HEK293 (cell line): ENCODE measurements at regions not wholly inside any gene's neighbourhood (a gene's known extent, or its start where the extent isn't known, plus 50 kb on each side); places are given as distances from the start of the nearest gene placed in this dataset.

ENCODE experiments used
- CTCF ChIA-PET: fragments of 350-600 bp; formaldehyde crosslinking; extraction: SDS; loops from one replicate; lab custom pipeline; 2021; ENCODE audit warnings: antibody characterized with exemption; lab: Yijun Ruan, JAX
- POLR2A ChIA-PET: fragments of 300-600 bp; formaldehyde crosslinking; extraction: SDS; loops from one replicate; lab custom pipeline; 2020; ENCODE audit warnings: antibody characterized with exemption, inconsistent platforms; lab: Yijun Ruan, JAX
- H3K27ac ChIP-seq: fragments of 200-500 bp; sonication (Bioruptor generic); 2 replicates; pipeline ENCODE4 v1.5.1; 2014; ENCODE audit warnings: low read depth, low read length, control low read depth, inconsistent platforms; ENCODE audit errors: extremely low read depth
- H3K36me3 ChIP-seq, 2 experiments: fragments of 200-500 bp in 1 of 2; sonication (Bioruptor generic) in 1 of 2; 1 replicate in 1 of 2; 2 replicates in 1 of 2; pipeline ENCODE4 v1.5.1; 2014 to 2017; ENCODE audit warnings: inconsistent platforms in 2 of 2, low read length in 2 of 2; ENCODE audit not compliant: control insufficient read depth in 2 of 2, insufficient read depth in 1 of 2
- H3K4me1 ChIP-seq: fragments of 200-500 bp; sonication (Bioruptor generic); 2 replicates; pipeline ENCODE4 v1.5.1; 2014; ENCODE audit warnings: mild to moderate bottlenecking, low read length, inconsistent platforms; ENCODE audit not compliant: control insufficient read depth, insufficient read depth
- H3K4me3 ChIP-seq: 2 replicates; pipeline ENCODE4 v1.5.1; 2011; ENCODE audit warnings: low read depth, mild to moderate bottlenecking, control low read depth, low read length, moderate library complexity
- H3K9me3 ChIP-seq: fragments of 200-500 bp; sonication (Bioruptor generic); 2 replicates; pipeline ENCODE4 v1.5.1; 2014; ENCODE audit warnings: low read depth, low read length, inconsistent platforms; ENCODE audit not compliant: control insufficient read depth, insufficient read depth
- OSR2 ChIP-seq: fragments of 450-650 bp; formaldehyde crosslinking; IDR thresholded peaks from 2 replicates; pipeline ENCODE4 v1.5.1; 2016; ENCODE audit warnings: missing biosample characterization, missing genetic modification characterization
- RBAK ChIP-seq: fragments of 450-650 bp; formaldehyde crosslinking; IDR thresholded peaks from 2 replicates; pipeline ENCODE4 v1.5.1; 2016; ENCODE audit warnings: missing biosample characterization, missing genetic modification characterization
- REST ChIP-seq: fragments of 450-650 bp; formaldehyde crosslinking; IDR thresholded peaks from 2 replicates; pipeline ENCODE4 v1.5.1; 2016; ENCODE audit warnings: missing biosample characterization, missing genetic modification characterization
- SCRT2 ChIP-seq: fragments of 450-650 bp; formaldehyde crosslinking; IDR thresholded peaks from 2 replicates; pipeline ENCODE4 v1.5.1; 2016; ENCODE audit warnings: missing biosample characterization, missing genetic modification characterization
- SP2 ChIP-seq: fragments of 450-650 bp; formaldehyde crosslinking; IDR thresholded peaks from 2 replicates; pipeline ENCODE4 v1.5.1; 2016; ENCODE audit warnings: missing biosample characterization, missing genetic modification characterization
- SP7 ChIP-seq: fragments of 450-650 bp; formaldehyde crosslinking; IDR thresholded peaks from 2 replicates; pipeline ENCODE4 v1.5.1; 2016; ENCODE audit warnings: missing biosample characterization, missing genetic modification characterization
- ZFHX2 ChIP-seq: fragments of 450-650 bp; formaldehyde crosslinking; conservative IDR thresholded peaks from 2 replicates; pipeline ENCODE4 v1.5.1; 2016; ENCODE audit warnings: missing biosample characterization, missing genetic modification characterization
- ZNF114 ChIP-seq: fragments of 450-650 bp; formaldehyde crosslinking; IDR thresholded peaks from 2 replicates; pipeline ENCODE4 v1.5.0; 2017; ENCODE audit warnings: missing biosample characterization, missing genetic modification characterization
- ZNF174 ChIP-seq: fragments of 450-650 bp; formaldehyde crosslinking; IDR thresholded peaks from 2 replicates; pipeline ENCODE4 v1.5.0; 2017; ENCODE audit warnings: missing biosample characterization, mild to moderate bottlenecking, missing genetic modification characterization
- ZNF19 ChIP-seq: fragments of 450-650 bp; formaldehyde crosslinking; IDR thresholded peaks from 2 replicates; pipeline ENCODE4; 2016; ENCODE audit warnings: missing biosample characterization, missing genetic modification characterization, low read depth
- ZNF2 ChIP-seq: fragments of 450-650 bp; formaldehyde crosslinking; IDR thresholded peaks from 2 replicates; pipeline ENCODE4 v1.5.1; 2016; ENCODE audit warnings: missing biosample characterization, missing genetic modification characterization
- ZNF221 ChIP-seq: fragments of 450-650 bp; formaldehyde crosslinking; IDR thresholded peaks from 2 replicates; pipeline ENCODE4 v1.5.1; 2017; ENCODE audit warnings: missing biosample characterization, missing genetic modification characterization, borderline replicate concordance
- ZNF248 ChIP-seq: fragments of 450-650 bp; formaldehyde crosslinking; IDR thresholded peaks from 2 replicates; pipeline ENCODE4 v1.5.1; 2017; ENCODE audit warnings: missing biosample characterization, missing genetic modification characterization
- ZNF302 ChIP-seq: fragments of 450-650 bp; formaldehyde crosslinking; IDR thresholded peaks from 2 replicates; pipeline ENCODE4 v1.5.1; 2016; ENCODE audit warnings: missing biosample characterization, missing genetic modification characterization, low read depth
- ZNF366 ChIP-seq: fragments of 450-650 bp; formaldehyde crosslinking; conservative IDR thresholded peaks from 2 replicates; pipeline ENCODE4 v1.5.1; 2016; ENCODE audit warnings: missing biosample characterization, missing genetic modification characterization
- ZNF394 ChIP-seq: fragments of 450-650 bp; formaldehyde crosslinking; IDR thresholded peaks from 2 replicates; pipeline ENCODE4 v1.5.1; 2016; ENCODE audit warnings: missing biosample characterization, missing genetic modification characterization, mild to moderate bottlenecking, moderate library complexity, borderline replicate concordance
- ZNF449 ChIP-seq: fragments of 450-650 bp; formaldehyde crosslinking; IDR thresholded peaks from 2 replicates; pipeline ENCODE4 v1.5.1; 2017; ENCODE audit warnings: missing biosample characterization, mild to moderate bottlenecking, missing genetic modification characterization, moderate library complexity
- ZNF488 ChIP-seq: fragments of 450-650 bp; formaldehyde crosslinking; IDR thresholded peaks from 2 replicates; pipeline ENCODE4 v1.5.1; 2016; ENCODE audit warnings: missing biosample characterization, missing genetic modification characterization
- ZNF514 ChIP-seq: fragments of 450-650 bp; formaldehyde crosslinking; IDR thresholded peaks from 2 replicates; pipeline ENCODE4 v1.5.1; 2016; ENCODE audit warnings: missing biosample characterization, missing genetic modification characterization
- ZNF530 ChIP-seq: fragments of 450-650 bp; formaldehyde crosslinking; IDR thresholded peaks from 2 replicates; pipeline ENCODE4 v1.5.1; 2016; ENCODE audit warnings: low read depth, missing biosample characterization, missing genetic modification characterization
- ZNF544 ChIP-seq: fragments of 450-650 bp; formaldehyde crosslinking; IDR thresholded peaks from 2 replicates; pipeline ENCODE4 v1.5.0; 2017; ENCODE audit warnings: missing biosample characterization, missing genetic modification characterization
- ZNF561 ChIP-seq: fragments of 450-650 bp; IDR thresholded peaks from 2 replicates; pipeline ENCODE4 v1.5.1; 2018; ENCODE audit warnings: missing biosample characterization, missing genetic modification characterization, borderline replicate concordance
- ZNF571 ChIP-seq: fragments of 450-650 bp; formaldehyde crosslinking; IDR thresholded peaks from 2 replicates; pipeline ENCODE4 v1.5.0; 2017; ENCODE audit warnings: missing biosample characterization, missing genetic modification characterization
- ZNF621 ChIP-seq: fragments of 450-650 bp; formaldehyde crosslinking; IDR thresholded peaks from 2 replicates; pipeline ENCODE4 v1.5.1; 2017; ENCODE audit warnings: missing biosample characterization, missing genetic modification characterization
- ZNF837 ChIP-seq: fragments of 450-650 bp; formaldehyde crosslinking; IDR thresholded peaks from 2 replicates; pipeline ENCODE4 v1.5.1; 2016; ENCODE audit warnings: missing biosample characterization, missing genetic modification characterization
- ZSCAN18 ChIP-seq: fragments of 450-650 bp; formaldehyde crosslinking; IDR thresholded peaks from 2 replicates; pipeline ENCODE4 v1.5.1; 2016; ENCODE audit warnings: missing biosample characterization, missing genetic modification characterization
- TF ChIP-seq, protein P1 (sequence below): fragments of 450-650 bp; formaldehyde crosslinking; IDR thresholded peaks from 2 replicates; pipeline ENCODE4 v1.5.0; 2017; ENCODE audit warnings: missing biosample characterization, missing genetic modification characterization, borderline replicate concordance

DNA sequence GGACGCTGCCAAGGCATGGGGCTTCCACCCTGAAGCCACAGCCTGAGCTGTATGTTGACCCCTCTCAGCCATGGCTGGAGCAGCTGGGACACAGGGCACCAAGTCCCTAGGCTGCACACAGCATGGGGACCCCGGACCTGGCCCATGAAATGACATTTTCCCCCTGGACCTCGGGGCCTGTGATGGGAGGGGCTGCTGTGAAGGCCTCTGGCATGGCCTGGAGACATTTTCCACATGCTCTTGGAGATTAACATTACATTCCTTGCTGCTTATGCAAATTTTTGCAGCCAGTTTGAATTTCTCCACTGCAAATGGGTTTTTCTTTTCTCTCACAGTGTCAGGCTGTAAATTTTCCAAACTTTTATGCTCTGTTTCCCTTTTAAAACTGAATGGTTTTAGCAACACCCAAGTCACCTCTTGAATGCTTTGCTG is 463.6 kb downstream of the ZWINT start:
- ChIA-PET CTCF (no interaction called here), POLR2A (no interaction called here)
- H3K4me1 ChIP-seq = no peaks in the 10 kb centered on the region
- H3K9me3 ChIP-seq = no peaks in the 10 kb centered on the region
- no peak overlapping the region for H3K4me3 ChIP-seq
- H3K36me3 ChIP-seq = no peaks in the 10 kb centered on the region
- no peak for TF ChIP-seq SCRT2 (tag by site-specific recombination)
- no peak for TF ChIP-seq ZSCAN18 (tag by site-specific recombination)
- TF ChIP-seq SP2 (tag by site-specific recombination) = no peak
- no peak for TF ChIP-seq ZNF221 (tag by site-specific recombination)
- TF ChIP-seq ZNF544 (tag by site-specific recombination) = no peak
- TF ChIP-seq ZNF366 (tag by site-specific recombination) = no peak
- TF ChIP-seq SP7 (tag by site-specific recombination) = no peak
- no peak for TF ChIP-seq ZNF2 (tag by site-specific recombination)
- no peak for TF ChIP-seq ZNF19 (tag by site-specific recombination)
- no peak for TF ChIP-seq ZNF302 (tag by site-specific recombination)
- no peak for TF ChIP-seq ZNF837 (tag by site-specific recombination)
- TF ChIP-seq ZNF248 (tag by site-specific recombination) = no peak
- no peak for TF ChIP-seq OSR2
- no peak for TF ChIP-seq ZNF571 (tag by site-specific recombination)
- TF ChIP-seq ZFHX2 = no peak
- no peak for TF ChIP-seq REST (tag by site-specific recombination)
- no peak for TF ChIP-seq ZNF514
- TF ChIP-seq, protein P1, sequence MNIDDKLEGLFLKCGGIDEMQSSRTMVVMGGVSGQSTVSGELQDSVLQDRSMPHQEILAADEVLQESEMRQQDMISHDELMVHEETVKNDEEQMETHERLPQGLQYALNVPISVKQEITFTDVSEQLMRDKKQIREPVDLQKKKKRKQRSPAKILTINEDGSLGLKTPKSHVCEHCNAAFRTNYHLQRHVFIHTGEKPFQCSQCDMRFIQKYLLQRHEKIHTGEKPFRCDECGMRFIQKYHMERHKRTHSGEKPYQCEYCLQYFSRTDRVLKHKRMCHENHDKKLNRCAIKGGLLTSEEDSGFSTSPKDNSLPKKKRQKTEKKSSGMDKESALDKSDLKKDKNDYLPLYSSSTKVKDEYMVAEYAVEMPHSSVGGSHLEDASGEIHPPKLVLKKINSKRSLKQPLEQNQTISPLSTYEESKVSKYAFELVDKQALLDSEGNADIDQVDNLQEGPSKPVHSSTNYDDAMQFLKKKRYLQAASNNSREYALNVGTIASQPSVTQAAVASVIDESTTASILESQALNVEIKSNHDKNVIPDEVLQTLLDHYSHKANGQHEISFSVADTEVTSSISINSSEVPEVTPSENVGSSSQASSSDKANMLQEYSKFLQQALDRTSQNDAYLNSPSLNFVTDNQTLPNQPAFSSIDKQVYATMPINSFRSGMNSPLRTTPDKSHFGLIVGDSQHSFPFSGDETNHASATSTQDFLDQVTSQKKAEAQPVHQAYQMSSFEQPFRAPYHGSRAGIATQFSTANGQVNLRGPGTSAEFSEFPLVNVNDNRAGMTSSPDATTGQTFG = no peak
- TF ChIP-seq ZNF561 (tag by site-specific recombination) = no peak
- no peak overlapping the region for H3K27ac ChIP-seq

DNA sequence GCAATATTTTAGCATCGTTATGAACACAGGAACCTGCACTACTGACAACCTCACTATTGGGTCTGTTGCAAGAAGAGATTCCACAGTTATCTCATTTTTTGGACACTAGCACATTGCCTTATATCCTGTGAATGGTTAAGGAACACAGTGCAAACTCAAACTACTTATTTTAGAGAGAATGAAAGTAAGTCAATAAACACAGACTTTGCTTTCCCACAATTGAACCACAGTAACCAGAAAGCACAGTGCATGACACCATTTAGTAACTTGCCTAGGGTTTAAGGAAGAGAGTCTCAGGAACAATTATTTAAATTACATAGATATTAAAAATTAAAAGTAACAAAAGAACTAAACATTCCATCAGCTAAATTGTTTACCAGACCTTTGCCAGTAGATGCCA is 468.8 kb downstream of the ZWINT start:
- TF ChIP-seq ZNF449 (tag by site-specific recombination) (no peak), ZNF544 (tag by site-specific recombination) (no peak), ZNF114 (tag by site-specific recombination) (no peak), ZNF621 (tag by site-specific recombination) (no peak), ZNF530 (tag by site-specific recombination) (no peak), ZNF174 (no peak), RBAK (tag by site-specific recombination) (no peak), ZNF488 (no peak), ZNF2 (tag by site-specific recombination) (no peak), ZNF394 (tag by site-specific recombination) (no peak)
- no peaks in the 10 kb centered on the region for H3K36me3 ChIP-seq
- ChIA-PET CTCF (no interaction called here), POLR2A (no interaction called here)
- H3K27ac ChIP-seq = no peak overlapping the region
- no peaks in the 10 kb centered on the region for H3K9me3 ChIP-seq
- no peak overlapping the region for H3K4me3 ChIP-seq
- H3K4me1 ChIP-seq = no peaks in the 10 kb centered on the region
